Hematopoietic multipotent progenitor cell treated with erythropoietin and hydrocortisone succinate and interleukin-3 and kit ligand, for 15 days (in vitro differentiated cells): ENCODE measurements at regions not wholly inside any gene's neighbourhood (a gene's known extent, or its start where the extent isn't known, plus 50 kb on each side); places are given as distances from the start of the nearest gene placed in this dataset.

Experiments used
- DNase-seq: peaks from one replicate; pipeline ENCODE4 v3.0.0-alpha.2; 2015; ENCODE audit warnings: low spot score

DNA sequence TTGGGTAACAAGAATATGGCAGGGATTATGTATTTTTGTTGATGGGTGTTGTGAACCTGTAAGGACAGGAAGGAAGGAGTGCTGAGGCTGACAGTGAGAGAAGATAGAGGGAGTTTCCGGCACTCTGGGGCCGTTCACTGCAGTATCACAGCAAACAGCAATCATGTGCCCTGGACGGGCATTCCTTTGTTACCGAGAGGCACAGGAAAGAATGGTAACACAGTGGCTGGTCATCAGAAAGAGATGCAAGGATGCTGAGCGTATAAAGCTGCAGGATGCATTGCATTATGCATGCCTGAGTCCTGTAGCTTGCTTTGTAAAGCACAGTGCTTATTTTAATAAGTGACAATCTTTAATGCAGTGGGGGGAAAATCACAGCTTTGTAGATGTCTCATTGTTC is 286.8 kb downstream of the RPS24 start:
- no peak for DNase-seq

DNA sequence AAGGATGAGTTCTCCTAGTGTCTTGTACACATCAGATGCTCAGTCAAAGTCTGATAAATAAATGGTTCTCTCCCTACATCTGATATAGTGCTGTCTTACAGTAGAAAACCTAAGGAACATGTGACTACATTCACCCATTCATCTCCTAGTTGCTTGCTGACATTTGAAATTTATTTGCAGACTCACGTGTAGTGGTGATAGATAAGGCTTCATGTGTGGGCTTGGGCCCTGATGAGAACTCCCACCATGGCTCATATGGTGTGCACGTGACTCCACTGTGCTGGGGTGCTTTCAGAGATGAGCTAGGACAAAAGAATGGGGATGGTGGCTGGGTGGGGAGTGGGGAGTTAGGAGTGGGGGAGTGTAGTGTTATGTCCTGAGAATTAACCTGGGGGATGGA is 287.3 kb downstream of the RPS24 start:
- DNase-seq, result no peak

GRCh38 chr10:78321500-78321899 is 287.8 kb downstream of the RPS24 start:
- DNase-seq, result no peak

DNA sequence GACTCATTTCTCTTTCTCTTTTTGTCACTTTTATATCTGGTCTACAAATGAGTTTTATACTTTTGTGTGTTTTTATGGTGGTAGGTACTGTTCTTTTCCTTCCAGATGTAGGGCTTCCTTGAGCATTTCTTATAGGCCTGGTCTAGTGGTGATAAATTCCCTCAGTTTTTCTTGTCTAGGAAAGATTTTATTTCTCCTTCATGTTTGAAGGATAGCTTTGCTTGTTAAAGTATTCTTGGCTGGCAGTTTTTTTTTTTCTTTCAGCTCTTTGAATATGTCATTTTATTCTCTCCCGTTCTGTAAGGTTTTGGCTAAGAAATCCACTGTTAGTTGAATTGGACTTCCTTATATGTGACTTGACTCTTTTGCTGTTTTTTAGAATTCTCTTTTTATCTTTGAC is 292.7 kb downstream of the RPS24 start:
- no peak for DNase-seq

DNA sequence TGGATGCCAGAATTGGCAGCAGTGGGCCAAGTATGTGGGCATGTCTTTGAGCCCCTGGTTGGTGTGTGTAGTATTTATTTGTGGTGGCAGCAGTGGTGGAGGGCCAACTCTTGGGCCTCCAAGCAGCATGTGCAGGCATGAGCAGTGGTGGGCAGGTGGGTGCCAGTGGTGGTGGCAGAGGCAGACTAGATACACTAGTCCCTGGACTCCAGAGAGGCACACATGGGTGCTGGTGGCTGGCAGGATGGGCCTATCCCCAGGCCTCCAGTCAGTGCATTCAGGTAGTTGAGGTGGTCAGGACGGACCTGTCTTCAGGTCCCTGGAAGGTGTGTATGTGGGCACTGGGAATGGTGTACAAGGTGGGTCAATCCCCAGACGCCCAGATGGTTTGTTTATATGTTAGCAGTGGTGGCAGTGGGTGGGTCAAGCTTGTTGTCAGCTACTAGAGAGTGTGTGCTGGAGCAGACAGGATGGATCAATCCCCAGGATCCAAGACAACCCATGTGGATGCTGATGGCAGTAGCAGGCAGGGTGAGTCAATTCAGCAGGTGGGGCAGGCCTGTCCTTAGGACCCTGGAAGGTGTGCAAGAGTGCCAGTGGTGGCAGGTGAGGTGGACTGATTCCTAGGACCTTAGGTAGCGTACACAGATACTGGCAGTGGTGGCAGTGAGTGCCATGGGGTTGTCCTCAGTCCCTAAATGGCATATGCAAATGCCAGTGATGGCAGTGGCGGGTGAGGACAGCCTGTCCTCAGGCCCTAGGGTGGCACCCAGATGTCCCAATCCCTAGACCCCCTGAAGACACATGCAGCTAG is 294.3 kb downstream of the RPS24 start:
- DNase-seq, result no peak

DNA sequence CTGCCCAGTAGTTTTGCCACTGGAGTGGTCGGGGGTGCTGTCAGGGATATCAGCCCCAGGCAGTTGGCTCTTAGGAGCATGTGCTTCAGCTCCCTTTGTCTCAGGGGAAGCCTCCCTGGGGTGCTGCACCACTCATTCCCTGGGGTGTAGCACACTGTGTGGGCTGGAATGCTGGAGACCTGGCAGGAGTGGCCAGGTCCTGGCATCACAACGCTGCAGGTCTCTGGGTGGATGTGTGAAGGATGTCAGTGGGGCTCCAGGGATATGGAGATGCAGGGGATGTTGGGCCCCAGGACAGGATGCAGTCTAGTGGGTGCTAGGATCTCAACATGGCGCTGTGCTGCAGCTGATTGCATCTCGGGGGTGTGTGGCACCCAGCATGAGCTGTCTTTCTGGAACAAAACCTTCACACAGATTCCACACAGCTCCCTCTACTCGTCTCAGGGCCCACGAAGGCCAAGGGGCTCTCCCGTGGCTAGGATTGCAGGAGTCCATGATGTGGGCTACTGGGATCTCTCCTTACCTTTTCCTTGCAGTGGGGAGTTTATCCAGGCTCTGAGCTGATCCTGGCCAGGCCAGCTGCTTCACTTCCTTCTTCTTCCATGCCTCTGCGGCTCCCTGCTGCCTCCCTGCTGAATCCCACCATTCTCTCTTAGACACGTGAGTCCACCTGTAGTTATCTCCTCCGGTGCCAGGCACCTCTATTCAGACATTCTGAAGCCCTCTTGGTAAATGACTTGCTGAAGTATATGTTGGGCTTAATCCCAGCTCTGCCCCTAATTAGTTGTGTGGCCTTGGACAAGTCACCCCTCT is 295.1 kb downstream of the RPS24 start:
- DNase-seq, result no peak

DNA sequence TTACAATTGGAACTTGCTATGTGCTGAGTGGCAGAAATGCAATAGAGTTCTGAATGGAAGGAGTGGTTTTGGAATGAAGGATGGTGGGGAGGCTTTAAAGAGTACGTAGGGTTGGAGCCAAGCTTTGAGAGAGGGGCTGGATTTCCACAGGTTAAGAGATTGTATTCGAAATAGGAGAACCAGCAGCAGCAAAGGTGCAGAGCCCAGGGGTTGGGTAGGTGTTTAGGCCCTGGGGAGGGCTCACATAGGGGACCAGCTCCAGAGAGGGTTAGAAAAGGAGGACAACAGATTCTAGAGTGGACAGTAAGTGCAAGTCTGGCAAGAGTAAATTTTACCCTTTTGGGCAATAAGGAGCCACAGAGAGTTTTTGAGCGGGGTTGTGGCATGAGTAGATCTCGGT is 297.2 kb downstream of the RPS24 start:
- DNase-seq, result no peak

- no peak for DNase-seq
Observed at GRCh38 chr10:78331391-78331922, 297.8 kb downstream of the RPS24 start.

DNA sequence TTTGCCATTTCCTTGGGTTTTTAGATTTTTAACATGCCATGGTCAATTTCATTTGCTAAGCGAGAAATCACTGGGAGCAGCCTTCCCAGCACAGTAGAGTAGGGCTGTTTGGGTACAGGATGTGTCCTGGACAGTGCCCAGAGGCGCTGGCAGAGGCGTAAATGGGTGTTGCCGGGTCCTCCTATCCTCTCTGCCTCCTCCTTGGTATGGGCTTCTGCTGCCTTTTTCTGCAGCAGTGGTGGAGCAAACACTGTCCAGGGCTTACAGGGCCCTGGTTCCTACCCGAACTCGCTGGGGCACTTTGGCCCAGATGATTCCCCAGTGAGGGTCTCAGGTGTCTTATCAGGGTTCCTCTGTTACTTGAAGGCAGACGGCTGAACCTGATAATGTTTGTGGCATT is 298.3 kb downstream of the RPS24 start:
- DNase-seq, result no peak

DNA sequence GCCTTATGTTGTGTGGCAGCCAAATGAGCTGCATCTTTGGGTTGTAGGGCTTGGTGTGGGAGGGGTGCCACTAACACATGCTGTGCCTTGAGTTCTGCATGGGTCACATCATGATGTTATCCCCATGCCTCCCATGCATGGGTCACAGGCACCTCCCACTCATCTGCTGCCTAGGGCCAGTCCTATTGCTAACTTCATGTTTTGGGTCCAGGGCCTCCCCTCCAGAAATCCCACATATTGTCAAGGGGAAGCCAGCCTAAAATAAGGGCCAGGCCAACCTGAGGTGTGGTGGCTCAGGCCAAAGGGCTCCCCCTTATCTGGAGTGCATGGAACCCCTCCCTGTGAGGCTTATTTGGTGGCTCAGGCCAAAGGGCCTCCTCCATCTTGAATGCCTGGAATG is 299.0 kb downstream of the RPS24 start:
- DNase-seq, result no peak

- no peak for DNase-seq
Observed at GRCh38 chr10:78333362-78334143, 299.9 kb downstream of the RPS24 start.

GRCh38 chr10:78335371-78335690 is 301.7 kb downstream of the RPS24 start:
- DNase-seq, result no peak

DNA sequence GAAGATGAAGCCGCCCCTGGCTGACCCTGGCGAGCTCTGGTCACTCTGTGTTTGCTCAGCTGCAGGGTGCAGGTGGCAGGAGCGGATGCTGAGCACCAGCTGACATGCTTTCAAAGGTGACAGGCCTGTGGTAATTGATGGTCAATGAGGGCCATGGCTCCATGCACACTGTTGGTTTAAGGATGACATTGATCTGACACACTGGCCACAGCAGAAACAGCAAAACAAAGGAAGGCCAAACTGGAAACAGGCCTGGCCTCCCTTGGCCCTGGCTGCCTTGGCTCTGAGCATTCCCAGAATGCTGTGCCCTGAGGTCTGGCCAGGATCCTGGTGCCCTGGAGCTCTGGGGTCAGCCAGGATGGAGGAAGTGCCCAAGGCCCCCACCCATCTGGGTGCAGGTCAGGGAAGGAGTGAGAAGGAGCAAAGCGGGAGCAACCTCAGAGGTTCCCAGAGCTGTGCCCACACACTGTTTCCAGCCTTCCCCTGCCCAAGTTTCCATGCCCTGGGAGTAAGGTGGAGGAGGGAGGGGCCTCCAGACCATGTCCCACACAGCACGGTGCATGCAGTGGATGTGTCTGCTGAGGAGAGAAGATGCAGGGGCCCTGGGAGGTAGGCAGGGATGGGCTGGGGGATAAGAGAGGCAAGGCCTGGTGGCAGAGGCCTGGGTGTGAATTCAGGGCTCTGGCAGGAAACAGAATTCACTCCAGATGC is 302.2 kb downstream of the RPS24 start:
- DNase-seq, result no peak

GRCh38 chr10:78336402-78336791 is 302.7 kb downstream of the RPS24 start:
- DNase-seq, result no peak

- DNase-seq, result no peak
Observed at GRCh38 chr10:78337016-78337415, 303.4 kb downstream of the RPS24 start.

GRCh38 chr10:78337646-78338391 is 304.2 kb downstream of the RPS24 start:
- no peak for DNase-seq

- DNase-seq, result no peak
Observed at GRCh38 chr10:78338717-78339116, 305.1 kb downstream of the RPS24 start.

- no peak for DNase-seq
Observed at GRCh38 chr10:78339251-78339650, 305.6 kb downstream of the RPS24 start.

DNA sequence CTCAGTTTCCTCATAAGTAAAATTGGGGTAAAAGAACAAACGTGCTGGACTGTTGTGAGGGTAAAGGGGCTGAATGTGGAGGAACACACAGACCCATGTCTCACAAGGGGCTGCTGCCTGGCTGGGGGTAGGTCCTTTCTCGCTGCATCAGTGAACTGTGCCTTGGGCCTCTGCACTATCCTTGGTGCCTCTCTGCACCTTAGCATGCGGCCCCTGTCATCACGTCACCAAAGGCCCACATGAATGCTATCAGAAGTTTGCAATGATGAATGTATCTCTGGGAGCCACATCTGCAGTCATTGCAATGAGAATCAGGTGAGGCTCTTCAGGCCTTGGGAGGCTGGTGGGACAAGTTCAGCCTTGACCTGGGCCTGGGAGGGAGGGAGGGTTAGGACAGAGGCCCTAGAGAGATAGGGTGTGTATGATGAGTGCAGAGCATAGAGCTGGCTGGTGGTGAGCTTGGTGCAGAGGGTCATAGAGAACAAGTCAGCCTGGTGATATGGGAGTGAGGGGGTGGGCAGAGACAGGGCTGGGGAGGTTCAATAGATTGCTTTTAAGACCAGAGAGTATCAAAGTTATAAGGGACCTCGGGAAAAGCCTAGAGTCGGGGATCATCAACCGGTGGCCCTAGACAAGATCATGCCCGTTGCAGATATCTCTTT is 308.4 kb downstream of the RPS24 start:
- DNase-seq, result no peak

GRCh38 chr10:78342827-78343653 is 309.4 kb downstream of the RPS24 start:
- DNase-seq, result no peak
